WTC11 (cell line): ENCODE measurements at regions not wholly inside any gene's neighbourhood (a gene's known extent, or its start where the extent isn't known, plus 50 kb on each side); places are given as distances from the start of the nearest gene placed in this dataset.

Experiments
- ATAC-seq: fragments of 200-7000 bp; cut with Tn5 transposase; 2 replicates; pipeline ENCODE4 v1.10.0; 2021; ENCODE audit warnings: mild to moderate bottlenecking, moderate library complexity
- CTCF ChIA-PET: fragments of 300-600 bp; sonication (Branson Sonifier 250); formaldehyde crosslinking; loops from one replicate; lab custom pipeline; 2021; ENCODE audit warnings: antibody characterized with exemption; lab: Charles Lee
- POLR2A ChIA-PET: fragments of 350-600 bp; sonication (Branson Sonifier 250); formaldehyde crosslinking; loops from one replicate; lab custom pipeline; 2021; ENCODE audit warnings: antibody characterized with exemption; lab: Charles Lee
- DNase-seq: peaks from one replicate; pipeline ENCODE4 v3.0.0; 2021; ENCODE audit warnings: low spot score
- H3K27ac Mint-ChIP-seq: 2 replicates; pipeline ENCODE4 v1.8.0; 2021; ENCODE audit warnings: mixed read lengths
- H3K27me3 Mint-ChIP-seq: 2 replicates; pipeline ENCODE4 v1.8.0; 2021; ENCODE audit warnings: low read depth, mild to moderate bottlenecking, moderate library complexity, mixed read lengths
- H3K36me3 Mint-ChIP-seq: 2 replicates; pipeline ENCODE4 v1.8.0; 2021; ENCODE audit warnings: mixed read lengths
- H3K4me1 Mint-ChIP-seq: 2 replicates; pipeline ENCODE4 v1.8.0; 2022; ENCODE audit warnings: mixed read lengths
- H3K4me3 Mint-ChIP-seq: 2 replicates; pipeline ENCODE4 v1.8.0; 2021; ENCODE audit warnings: mild to moderate bottlenecking, moderate library complexity, mixed read lengths
- H3K9me3 Mint-ChIP-seq: 2 replicates; pipeline ENCODE4 v1.8.0; 2021; ENCODE audit warnings: mixed read lengths
- ARID4B ChIP-seq: sonication (generic); formaldehyde crosslinking; IDR thresholded peaks from 2 replicates; pipeline ENCODE4 v1.8.0; 2023; ENCODE audit warnings: missing genetic modification reagents, mild to moderate bottlenecking, borderline replicate concordance
- CTCF ChIP-seq: fragments of 200-600 bp; IDR thresholded peaks from 2 replicates; pipeline ENCODE4 v1.8.0; 2022; ENCODE audit warnings: antibody characterized with exemption
- E2F1 ChIP-seq: sonication (generic); formaldehyde crosslinking; IDR thresholded peaks from 2 replicates; pipeline ENCODE4 v1.8.0; 2022; ENCODE audit warnings: mild to moderate bottlenecking, missing genetic modification reagents
- E2F4 ChIP-seq: sonication (generic); formaldehyde crosslinking; IDR thresholded peaks from 2 replicates; pipeline ENCODE4 v1.8.1; 2022; ENCODE audit warnings: low read depth, mild to moderate bottlenecking, moderate library complexity, missing genetic modification reagents, borderline replicate concordance
- ETV6 ChIP-seq: sonication (generic); formaldehyde crosslinking; IDR thresholded peaks from 2 replicates; pipeline ENCODE4 v1.8.1; 2022; ENCODE audit warnings: mild to moderate bottlenecking, missing genetic modification reagents
- IRF2 ChIP-seq: sonication (generic); formaldehyde crosslinking; IDR thresholded peaks from 2 replicates; pipeline ENCODE4 v1.8.0; 2022; ENCODE audit warnings: low read depth, missing genetic modification reagents, borderline replicate concordance
- JUN ChIP-seq: sonication (generic); formaldehyde crosslinking; IDR thresholded peaks from 2 replicates; pipeline ENCODE4 v1.8.0; 2023; ENCODE audit warnings: mild to moderate bottlenecking, missing genetic modification reagents
- MXD4 ChIP-seq: fragments of 250-450 bp; sonication (Bioruptor Pico); IDR thresholded peaks from 2 replicates; pipeline ENCODE4 v1.8.0; 2021; ENCODE audit warnings: mild to moderate bottlenecking, moderate library complexity, borderline replicate concordance
- OVOL2 ChIP-seq: fragments of 250-450 bp; sonication (Bioruptor Pico); IDR thresholded peaks from 2 replicates; pipeline ENCODE4 v1.9.0; 2021; ENCODE audit warnings: mild to moderate bottlenecking, borderline replicate concordance
- PREB ChIP-seq: sonication (generic); formaldehyde crosslinking; IDR thresholded peaks from 2 replicates; pipeline ENCODE4 v1.8.1; 2022; ENCODE audit warnings: mild to moderate bottlenecking, missing genetic modification reagents, moderate library complexity, borderline replicate concordance
- RELA ChIP-seq: sonication (generic); formaldehyde crosslinking; IDR thresholded peaks from 2 replicates; pipeline ENCODE4 v1.8.1; 2022; ENCODE audit warnings: missing genetic modification reagents, mild to moderate bottlenecking, borderline replicate concordance
- USF1 ChIP-seq: sonication (generic); formaldehyde crosslinking; IDR thresholded peaks from 2 replicates; pipeline ENCODE4 v1.8.0; 2022; ENCODE audit warnings: mild to moderate bottlenecking, missing genetic modification reagents
- ZMAT4 ChIP-seq: fragments of 250-450 bp; sonication (Bioruptor Pico); IDR thresholded peaks from 2 replicates; pipeline ENCODE4 v1.9.0; 2021; ENCODE audit warnings: mild to moderate bottlenecking
- ZNF232 ChIP-seq: sonication (generic); formaldehyde crosslinking; IDR thresholded peaks from 2 replicates; pipeline ENCODE4 v1.8.0; 2022; ENCODE audit warnings: mild to moderate bottlenecking, missing genetic modification reagents
- ZNF263 ChIP-seq: sonication (generic); formaldehyde crosslinking; IDR thresholded peaks from 2 replicates; pipeline ENCODE4 v1.8.1; 2022; ENCODE audit warnings: low read depth, mild to moderate bottlenecking, moderate library complexity, missing genetic modification reagents
- ZNF281 ChIP-seq: sonication (generic); formaldehyde crosslinking; IDR thresholded peaks from 2 replicates; pipeline ENCODE4 v1.8.0; 2023; ENCODE audit warnings: mild to moderate bottlenecking, missing genetic modification reagents

- no peak overlapping the region for H3K4me3 Mint-ChIP-seq
- ATAC-seq (no peak), DNase-seq (no peak)
- no peak overlapping the region for H3K27ac Mint-ChIP-seq
- H3K27me3 Mint-ChIP-seq, result peaks cover 9% of the 10 kb centered on the region
- CTCF ChIA-PET, result no interaction called here
- peaks cover 32% of the 10 kb centered on the region for H3K9me3 Mint-ChIP-seq
- no peak for TF ChIP-seq PREB
- no peak for TF ChIP-seq USF1 (CRISPR knock-in tag)
- TF ChIP-seq ZNF281 (CRISPR knock-in tag), result no peak
- no peak for TF ChIP-seq JUN (CRISPR knock-in tag)
- no peak for TF ChIP-seq ZMAT4
- TF ChIP-seq E2F1 (CRISPR knock-in tag), result no peak
- no peak for TF ChIP-seq CTCF
- no peak for TF ChIP-seq ZNF232 (CRISPR knock-in tag)
- TF ChIP-seq, all 79 proteins: peak for 0
- Mint-ChIP-seq H3K36me3 (no peaks in the 10 kb centered on the region), H3K4me1 (no peaks in the 10 kb centered on the region)
- POLR2A ChIA-PET, result no interaction called here
Measured at GRCh38 chr20:58109126-58109880, 119.2 kb downstream of the ANKRD60 start.

- H3K4me3 Mint-ChIP-seq, result no peak overlapping the region
- H3K27ac Mint-ChIP-seq, result no peak overlapping the region
- CTCF ChIA-PET, result no interaction called here
- peaks cover 9% of the 10 kb centered on the region for H3K27me3 Mint-ChIP-seq
- no peak for ATAC-seq
- DNase-seq, result no peak
- no peaks in the 10 kb centered on the region for H3K36me3 Mint-ChIP-seq
- H3K9me3 Mint-ChIP-seq, result peaks cover 32% of the 10 kb centered on the region
- POLR2A ChIA-PET, result no interaction called here
- no peaks in the 10 kb centered on the region for H3K4me1 Mint-ChIP-seq
- no peak for TF ChIP-seq ARID4B (CRISPR knock-in tag)
- TF ChIP-seq ETV6 (CRISPR knock-in tag), result no peak
- no peak for TF ChIP-seq RELA (CRISPR knock-in tag)
- no peak for TF ChIP-seq ZNF263 (CRISPR knock-in tag)
- no peak for TF ChIP-seq JUN (CRISPR knock-in tag)
- TF ChIP-seq IRF2, result no peak
- no peak for TF ChIP-seq MXD4 (CRISPR knock-in tag)
- TF ChIP-seq OVOL2 (CRISPR knock-in tag), result no peak
- TF ChIP-seq ZNF281 (CRISPR knock-in tag), result no peak
- TF ChIP-seq E2F4 (CRISPR knock-in tag), result no peak
Measured at GRCh38 chr20:58107533-58107932, 120.9 kb downstream of the ANKRD60 start.
